NCI-H82 treated with DMSO at 0.1 percent for 48 hours (cell line): ENCODE measurements at regions not wholly inside any gene's neighbourhood (a gene's known extent, or its start where the extent isn't known, plus 50 kb on each side); places are given as distances from the start of the nearest gene placed in this dataset.

Experiments used
- DNase-seq: peaks from one replicate; lab custom pipeline; 2025; ENCODE audit not compliant: unreplicated experiment; lab: John Stamatoyannopoulos, UW

DNA sequence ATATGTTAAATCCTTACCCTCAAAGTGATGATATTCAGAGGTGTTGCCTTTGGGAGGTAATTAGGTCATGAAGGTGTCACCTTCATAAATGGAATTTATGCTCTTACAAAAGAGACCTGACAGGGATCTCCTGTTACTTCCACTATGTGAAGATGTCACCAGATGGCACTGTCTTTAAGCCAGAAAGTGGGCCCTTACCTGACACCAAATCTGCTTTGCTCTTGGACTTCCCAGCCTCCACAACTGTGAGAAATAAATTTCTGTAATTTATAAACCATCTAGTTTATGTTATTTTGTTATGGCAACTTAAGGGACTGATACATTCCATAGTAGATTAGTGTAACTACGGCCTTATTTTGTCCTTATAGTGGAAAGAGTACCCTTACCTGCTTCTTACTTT lies 358.3 kb upstream of the SALL1 start:
- no peak for DNase-seq

DNA sequence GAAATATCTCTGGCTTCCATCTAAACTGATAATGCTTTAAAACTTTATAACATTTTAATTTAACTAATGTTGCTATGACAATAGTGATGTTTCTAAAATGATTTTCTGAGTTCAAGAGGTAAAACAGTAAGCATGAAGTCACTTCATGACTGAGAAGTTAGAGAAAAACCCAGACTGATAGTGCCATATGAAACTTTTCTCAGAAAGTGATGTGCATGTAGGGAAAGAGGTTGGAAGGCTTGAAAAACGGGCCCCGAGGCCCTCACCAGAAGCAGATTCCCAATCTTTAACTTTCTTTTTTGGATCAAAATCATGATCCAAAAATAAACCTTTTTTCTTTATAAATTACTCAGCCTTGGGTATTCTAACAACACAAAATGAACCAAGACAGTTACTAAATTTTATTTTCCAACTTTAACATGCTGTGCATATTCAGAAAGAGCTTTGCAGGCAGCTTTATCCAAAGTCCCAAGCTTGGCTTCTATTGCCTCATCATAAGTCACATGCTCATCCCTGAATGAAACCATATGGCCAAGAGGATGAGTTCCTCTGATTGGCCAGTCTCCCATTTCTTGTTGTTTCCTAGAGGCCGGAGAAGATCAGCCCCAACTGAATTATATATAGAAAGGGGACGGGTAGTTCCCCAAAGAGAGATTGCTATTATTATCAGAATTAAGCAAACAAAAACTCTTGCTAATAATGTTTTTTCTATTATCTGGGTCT lies 357.6 kb upstream of the SALL1 start:
- no peak for DNase-seq

DNA sequence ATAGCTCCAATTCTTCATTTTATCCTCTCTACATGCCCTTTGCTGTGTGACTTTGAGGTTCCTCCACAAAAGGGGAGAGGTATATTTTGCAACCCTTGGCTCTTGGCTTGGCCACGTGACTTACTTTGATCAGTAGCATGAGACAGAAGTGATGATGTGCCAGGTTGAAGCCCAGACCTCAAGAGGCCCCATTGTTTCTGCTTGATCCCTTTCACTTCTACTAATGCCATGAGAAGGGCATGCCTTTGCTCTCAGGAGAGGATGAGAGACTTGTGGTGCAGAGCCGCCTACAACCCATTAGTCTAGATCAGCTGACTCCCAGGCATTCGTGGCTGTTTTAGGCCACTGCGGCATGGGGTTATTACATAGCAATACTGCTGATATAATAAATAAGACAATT lies 356.2 kb upstream of the SALL1 start:
- no peak for DNase-seq

DNA sequence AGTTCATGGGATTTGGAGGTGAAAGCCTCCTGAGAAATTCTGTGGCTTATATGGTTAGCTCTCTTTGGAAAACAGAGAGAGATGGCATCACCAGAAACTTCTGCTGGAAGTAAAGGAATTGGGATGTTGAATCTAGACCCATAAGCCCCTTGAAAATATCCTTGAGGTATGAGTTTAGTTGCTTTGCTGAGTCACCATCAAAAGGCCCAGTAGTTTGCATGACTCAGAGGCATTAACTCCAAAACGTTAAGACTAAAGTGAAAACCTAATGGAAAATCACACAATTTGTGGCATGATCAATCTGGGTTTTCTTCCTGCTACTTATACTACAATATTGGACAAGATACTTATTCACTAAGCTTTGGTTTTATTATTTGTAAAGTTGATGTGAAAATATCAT lies 349.2 kb upstream of the SALL1 start:
- no peak for DNase-seq

DNA sequence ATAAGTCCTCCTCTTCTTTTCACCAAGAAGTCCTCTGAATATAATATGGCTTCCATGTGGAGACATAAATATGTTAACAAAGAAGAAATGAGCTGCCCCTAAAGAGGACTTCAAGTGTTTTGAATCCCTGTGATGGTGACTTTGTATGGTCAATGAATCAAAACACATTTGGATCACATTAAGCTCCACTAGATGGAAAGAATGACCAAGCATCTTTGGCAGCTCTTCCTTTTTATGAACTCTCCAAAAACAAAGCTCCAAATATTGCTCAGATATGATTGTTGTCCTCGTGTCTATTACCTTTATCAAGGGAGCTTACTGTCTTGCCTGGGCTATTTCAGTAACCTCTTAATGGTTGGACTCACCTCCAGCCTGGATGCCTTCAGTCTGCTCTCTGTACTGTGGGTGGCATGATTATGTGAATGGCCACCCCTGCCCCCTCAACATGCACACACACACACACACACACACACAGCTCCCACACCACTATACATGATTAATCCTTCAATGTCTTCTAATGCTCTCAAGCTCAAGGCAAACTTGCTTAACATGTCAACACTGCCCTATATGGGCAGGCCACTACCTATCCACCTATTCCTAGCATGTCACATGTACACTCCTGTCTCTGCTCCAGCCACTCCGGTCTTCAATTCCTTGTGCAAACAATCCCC lies 346.6 kb upstream of the SALL1 start:
- no peak for DNase-seq

DNA sequence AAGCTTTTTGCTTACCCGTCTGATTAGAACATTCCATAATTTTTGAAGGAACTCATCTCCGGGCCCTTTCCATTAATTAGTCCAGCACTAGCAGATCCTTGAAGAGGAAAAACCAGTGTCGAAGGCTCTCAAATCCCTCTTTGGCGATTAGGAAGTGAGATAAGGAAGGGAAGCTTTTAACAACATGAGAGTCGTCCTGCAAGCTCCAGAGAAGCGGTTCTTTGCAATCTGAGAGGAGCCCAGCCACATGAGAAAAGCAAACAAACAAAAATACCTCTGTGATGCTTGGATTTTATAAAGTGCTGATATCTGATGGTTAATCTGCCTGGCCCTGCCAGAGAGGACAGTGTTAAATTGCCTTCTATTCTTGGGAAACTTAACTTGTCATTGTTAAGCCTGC lies 339.8 kb upstream of the SALL1 start:
- DNase-seq, result no peak

DNA sequence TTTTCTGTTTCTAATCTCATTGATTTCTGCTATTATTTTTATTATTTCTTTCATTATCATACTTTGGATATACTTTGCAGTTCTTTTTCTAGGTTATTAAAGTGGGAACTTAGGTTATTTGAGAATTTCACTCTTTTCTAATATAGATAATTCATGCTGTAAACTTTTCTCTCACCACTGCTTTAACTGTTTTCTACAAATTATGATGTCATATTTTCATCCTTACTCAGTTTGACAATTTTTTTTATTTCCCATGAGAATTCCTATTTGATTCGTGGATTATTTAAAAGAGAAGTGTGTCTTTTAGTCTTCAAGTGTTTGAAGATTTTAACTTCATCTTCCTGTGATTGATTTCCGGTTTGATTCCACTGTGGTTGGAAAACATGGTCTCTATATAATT lies 336.8 kb upstream of the SALL1 start:
- no peak for DNase-seq

DNA sequence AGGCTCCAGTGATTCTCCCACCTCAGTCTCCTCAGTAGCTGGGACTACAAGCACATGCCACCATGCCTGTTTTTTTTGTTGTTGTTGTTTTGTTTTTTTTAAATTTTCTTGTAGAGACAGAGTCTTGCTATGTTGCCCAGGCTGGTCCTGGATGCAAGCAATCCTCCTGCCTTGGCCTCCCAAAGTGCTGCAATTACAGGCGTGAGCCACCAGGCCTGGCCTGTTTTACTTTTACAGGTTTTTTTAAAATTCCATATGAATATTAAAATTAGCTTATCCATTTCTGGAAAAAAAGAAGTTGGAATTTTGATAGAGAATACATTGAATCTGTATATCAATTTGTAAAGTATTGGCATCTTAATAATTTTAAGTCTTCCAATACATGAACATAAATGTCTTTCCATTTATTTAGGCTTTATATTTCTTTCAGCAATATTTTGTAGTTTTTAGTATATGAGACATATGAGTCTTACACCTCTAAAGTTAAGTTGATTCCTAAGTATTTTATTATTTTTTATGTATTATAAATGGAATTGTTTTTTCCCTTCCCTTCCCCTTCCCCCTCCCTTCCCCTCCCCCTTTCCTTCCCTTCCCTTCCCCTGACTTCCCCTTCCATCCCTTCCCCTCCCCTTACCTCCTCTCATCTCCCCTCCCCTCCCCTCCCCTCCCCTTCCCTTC lies 323.5 kb upstream of the SALL1 start:
- DNase-seq, result no peak

DNA sequence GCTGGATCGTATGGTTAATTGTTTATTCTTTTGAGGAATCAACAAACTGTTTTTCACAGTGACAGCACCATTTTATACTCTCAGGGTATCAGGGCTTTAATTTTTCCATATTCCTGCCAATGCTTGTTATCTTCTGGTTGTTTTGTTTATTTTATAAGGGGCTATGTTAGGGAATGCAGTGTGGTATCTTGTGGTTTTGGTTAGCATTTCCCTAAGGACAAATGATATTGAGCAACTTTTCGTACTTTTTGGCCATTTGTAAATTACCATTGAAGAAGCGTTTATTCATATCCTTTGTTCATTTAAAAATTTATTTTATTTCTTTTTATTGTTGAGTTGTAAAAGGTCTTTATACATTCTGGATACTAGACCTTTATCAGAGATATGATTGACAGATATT lies 322.0 kb upstream of the SALL1 start:
- no peak for DNase-seq

DNA sequence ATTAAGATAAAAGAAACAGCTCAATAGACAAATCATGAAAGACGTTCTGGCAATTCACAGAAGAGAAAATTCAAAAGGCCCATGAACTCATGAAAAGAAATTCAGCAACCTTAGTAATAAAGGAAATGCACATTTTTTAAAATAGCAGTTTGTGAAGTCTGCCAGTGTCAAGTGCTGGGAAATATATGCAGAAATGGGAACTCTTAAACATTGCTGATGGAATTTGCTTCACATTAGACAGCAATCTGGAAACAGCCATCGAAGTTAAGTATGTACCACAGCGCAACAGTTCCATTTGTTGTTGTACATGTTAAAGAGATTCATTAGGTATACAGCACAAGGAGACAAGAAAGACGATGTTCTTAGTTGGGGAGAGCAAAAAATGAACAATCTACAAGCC lies 319.4 kb upstream of the SALL1 start:
- no peak for DNase-seq

DNA sequence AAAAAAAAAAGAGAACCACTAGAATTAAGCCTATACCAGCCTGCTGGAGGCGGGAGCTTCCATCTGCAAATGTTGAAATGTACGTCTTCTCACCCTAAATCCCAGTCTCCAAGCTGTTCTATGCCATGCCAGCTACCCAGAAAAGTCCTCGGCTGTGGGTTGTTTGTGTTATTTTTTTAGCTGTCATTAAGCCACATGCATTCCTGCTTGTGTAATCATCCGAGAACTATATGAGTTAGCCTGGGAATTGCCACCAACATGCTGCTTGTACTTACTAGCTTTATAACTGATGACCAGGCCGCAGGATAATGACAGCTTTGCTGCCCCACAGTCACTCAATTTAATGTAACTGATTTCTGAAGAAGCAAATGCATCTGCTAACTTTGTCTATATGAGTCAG lies 313.9 kb upstream of the SALL1 start:
- DNase-seq, result no peak

DNA sequence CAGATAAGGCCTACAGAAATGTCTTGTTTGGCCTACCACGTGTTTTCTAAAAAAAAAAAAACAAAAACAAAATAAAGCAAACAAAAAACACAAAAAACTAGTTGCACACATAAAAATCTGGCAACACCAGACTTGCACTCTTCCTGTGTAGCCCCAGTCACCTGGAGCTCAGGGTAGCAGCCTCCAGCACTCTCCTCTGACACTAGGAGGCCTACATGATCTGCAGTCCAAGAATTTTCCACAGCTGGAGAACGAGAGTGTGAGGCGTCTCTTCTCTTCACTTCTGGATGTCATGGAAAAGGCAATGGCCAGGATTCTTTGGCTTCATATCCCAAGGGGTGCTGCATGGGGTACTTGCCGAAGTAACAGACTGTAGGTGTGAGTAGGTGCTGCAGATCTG lies 310.2 kb upstream of the SALL1 start:
- no peak for DNase-seq

DNA sequence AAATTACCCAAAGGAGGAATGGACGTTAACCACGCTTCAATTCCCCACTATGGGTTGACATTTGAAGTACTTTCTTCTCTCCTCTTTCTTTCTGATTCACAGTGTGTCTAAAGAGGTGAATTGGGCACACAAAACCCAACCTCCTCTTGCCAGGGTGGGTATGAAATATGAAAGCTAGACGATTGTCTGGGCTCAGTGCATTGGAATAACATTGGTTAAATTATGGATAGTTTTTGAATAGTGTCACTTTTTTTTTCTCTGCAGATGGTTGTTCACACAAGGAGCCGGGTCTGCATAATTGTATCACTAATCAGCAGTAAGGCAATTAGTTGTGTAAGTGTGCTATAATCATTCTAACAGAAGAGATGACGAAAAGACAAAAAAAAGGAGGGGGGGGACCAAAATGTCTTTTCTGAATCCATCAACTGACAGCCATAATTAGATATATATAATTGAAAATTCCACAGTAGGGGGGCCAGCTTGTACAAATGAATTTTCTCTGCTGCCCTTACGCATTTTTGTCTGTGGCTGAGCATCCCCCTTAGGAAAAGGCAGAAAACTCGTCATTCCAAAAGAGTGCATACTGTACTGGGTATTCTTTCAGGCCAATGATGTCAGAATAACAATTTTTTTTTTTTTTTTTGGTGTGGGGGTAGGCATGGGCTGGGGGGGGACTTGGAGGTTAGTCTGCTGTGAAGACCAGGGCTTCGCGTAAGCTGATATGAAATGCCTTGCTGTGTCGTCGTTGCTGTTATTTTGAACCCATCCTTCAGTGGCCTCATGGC lies 307.5 kb upstream of the SALL1 start:
- DNase-seq, result peak; percentile 22

DNA sequence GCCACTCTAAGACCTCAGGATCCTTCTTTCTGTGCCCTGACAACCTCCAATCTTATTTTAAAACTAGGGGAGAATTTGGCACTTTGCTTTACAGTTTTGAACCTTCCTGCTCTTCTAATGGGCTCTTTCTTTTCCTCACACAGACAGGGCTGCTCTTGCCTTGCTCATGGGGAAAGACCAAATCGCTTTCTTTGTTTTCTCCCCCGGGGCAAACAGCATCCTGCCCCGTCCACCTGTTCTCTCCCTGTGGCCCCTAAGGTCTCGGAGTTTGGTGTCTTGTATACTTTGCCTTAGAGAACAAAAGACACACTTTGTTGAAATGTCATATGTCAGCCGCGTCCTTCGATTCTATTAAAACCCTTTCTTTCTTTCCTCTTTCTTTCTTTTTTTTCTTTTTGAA lies 306.7 kb upstream of the SALL1 start:
- no peak for DNase-seq

DNA sequence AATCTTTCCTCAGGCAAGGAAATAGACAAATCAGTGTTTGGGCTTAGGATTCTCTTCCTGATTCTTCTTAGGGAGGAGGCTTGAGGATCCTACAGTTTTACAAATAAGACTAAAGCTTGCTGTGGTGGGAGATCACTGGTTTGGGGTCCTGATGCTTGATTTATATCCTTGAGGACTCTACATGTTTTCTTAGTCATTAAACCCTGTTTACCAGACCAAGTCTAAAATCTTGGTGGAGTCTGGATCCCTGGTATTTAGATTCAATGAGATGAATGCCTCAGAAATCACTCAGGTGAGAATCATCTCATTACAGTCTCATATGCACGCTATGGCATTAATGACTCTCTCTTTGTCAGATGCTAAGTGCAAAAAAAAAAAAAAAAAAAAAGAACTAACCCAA lies 304.3 kb upstream of the SALL1 start:
- no peak for DNase-seq

DNA sequence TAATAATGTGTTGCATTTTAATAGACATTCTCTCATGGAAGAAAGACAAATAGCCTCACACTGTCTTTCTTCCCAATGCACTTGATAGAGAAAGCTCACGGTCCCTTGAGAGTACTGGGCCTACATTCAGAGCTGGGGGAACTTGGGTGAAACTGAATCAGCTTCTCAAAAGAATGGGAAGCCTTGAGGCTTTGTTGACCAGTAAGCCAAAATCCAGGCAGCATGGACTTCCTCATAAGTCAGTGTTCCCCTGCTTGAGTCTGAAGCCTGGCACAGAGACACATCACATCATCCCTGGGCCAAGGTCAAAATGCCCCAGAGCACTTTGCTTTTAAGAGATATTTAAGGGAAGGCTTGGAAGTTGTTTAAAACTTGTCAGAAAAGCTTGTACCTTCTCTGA lies 302.2 kb upstream of the SALL1 start:
- no peak for DNase-seq

DNA sequence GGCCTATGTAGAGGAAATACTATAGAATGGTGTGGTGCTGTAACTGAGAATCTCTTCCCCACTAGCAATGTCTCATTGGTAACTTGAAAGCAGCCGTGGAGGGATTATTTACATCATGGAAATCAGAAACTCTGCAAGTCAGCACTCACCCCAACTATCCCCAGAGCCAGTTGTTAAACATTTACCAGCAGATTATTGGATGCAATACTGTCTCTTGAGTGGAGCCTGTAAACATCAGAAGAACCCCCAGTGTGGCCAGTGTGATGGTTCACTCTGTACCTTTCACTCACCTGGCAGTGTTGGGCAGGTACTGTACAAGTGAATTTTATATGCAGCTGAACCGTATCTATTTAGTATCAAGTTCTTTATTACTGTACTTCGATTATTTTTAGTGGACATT lies 299.8 kb upstream of the SALL1 start:
- peak; percentile 37 for DNase-seq

DNA sequence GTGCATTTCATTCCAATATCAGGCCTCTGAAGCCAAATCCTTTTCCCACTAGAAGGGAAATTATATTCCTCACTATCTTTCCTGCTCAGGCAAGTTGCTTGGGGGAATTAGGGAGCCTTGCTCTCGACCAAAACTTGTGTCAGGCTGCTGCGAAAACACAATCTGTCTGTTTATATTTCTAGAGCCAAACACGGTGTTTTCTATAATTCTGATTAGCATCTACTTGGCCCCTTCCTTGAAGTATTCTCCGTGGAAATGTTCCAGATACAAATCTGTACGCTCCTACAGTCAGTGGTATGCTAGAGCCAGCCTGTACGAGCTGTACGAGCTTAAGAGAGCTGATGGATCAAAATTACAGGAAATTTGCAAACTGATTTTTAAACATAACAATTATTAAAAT lies 299.3 kb upstream of the SALL1 start:
- DNase-seq, result no peak

DNA sequence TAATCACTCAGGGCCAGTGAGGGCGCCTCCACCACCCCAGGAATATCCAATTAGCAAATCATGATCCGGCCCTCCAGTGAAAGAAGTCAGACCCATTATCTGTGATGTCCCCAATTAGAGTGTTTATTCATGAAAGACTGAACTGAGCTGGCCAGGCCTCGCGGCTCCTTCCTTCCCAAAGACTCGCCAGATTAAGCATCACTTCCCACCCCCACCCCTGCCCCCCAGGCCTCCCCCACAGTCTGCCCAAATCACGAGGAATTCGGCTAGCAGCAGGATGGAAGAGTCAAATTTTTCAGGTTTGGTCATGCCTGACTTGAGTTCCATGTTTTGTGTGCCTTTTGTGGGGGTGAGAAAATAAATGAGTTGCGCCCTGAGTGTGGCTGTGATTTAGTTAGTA lies 298.4 kb upstream of the SALL1 start:
- DNase-seq, result peak; percentile 97

DNA sequence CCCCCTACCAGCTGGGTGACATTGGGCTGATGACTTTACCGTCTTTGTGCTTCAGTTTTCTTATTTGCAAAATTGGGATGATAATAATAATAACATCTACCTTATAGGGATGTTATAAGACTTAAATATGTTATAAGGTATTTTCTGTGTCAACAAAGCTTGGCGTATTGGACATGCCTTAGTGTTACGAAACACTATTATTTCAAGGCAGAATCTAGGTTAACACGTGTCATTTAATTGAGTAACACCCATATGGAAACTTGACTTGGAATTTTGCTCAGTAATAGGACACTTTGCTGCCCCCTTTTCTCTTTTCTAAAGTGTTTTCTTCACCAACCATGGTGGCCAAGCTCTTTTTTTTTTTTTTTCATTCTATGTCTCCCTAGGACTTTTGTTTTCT lies 294.2 kb upstream of the SALL1 start:
- no peak for DNase-seq

DNA sequence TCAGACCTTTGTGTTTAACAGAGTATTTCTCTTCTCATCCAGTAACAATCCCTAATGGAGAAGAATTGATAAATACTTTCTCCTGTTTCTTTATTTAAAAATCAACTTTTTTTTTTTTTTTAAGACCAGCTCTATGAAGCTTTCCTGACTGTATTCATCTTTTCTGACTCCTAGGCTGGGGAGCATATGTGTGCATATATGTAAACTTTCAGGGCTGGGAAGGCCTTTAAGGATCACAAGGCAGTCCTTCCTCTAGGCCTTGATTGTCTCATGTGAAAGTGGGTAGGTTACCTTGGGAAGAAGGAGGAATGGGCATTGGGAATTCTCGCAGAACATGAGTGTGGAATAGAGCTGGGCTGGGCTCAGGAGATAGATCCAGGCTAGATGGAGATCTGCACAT lies 292.9 kb upstream of the SALL1 start:
- DNase-seq, result no peak
